WTC11 (cell line): ENCODE measurements at regions not wholly inside any gene's neighbourhood (a gene's known extent, or its start where the extent isn't known, plus 50 kb on each side); places are given as distances from the start of the nearest gene placed in this dataset.

Experiments used
- ATAC-seq: fragments of 200-7000 bp; cut with Tn5 transposase; 2 replicates; pipeline ENCODE4 v1.10.0; 2021; ENCODE audit warnings: mild to moderate bottlenecking, moderate library complexity
- CTCF ChIA-PET: fragments of 300-600 bp; sonication (Branson Sonifier 250); formaldehyde crosslinking; loops from one replicate; lab custom pipeline; 2021; ENCODE audit warnings: antibody characterized with exemption; lab: Charles Lee
- POLR2A ChIA-PET: fragments of 350-600 bp; sonication (Branson Sonifier 250); formaldehyde crosslinking; loops from one replicate; lab custom pipeline; 2021; ENCODE audit warnings: antibody characterized with exemption; lab: Charles Lee
- DNase-seq: peaks from one replicate; pipeline ENCODE4 v3.0.0; 2021; ENCODE audit warnings: low spot score
- H3K27ac Mint-ChIP-seq: 2 replicates; pipeline ENCODE4 v1.8.0; 2021; ENCODE audit warnings: mixed read lengths
- H3K27me3 Mint-ChIP-seq: 2 replicates; pipeline ENCODE4 v1.8.0; 2021; ENCODE audit warnings: low read depth, mild to moderate bottlenecking, moderate library complexity, mixed read lengths
- H3K36me3 Mint-ChIP-seq: 2 replicates; pipeline ENCODE4 v1.8.0; 2021; ENCODE audit warnings: mixed read lengths
- H3K4me1 Mint-ChIP-seq: 2 replicates; pipeline ENCODE4 v1.8.0; 2022; ENCODE audit warnings: mixed read lengths
- H3K4me3 Mint-ChIP-seq: 2 replicates; pipeline ENCODE4 v1.8.0; 2021; ENCODE audit warnings: mild to moderate bottlenecking, moderate library complexity, mixed read lengths
- H3K9me3 Mint-ChIP-seq: 2 replicates; pipeline ENCODE4 v1.8.0; 2021; ENCODE audit warnings: mixed read lengths
- ESRRA ChIP-seq: sonication (generic); formaldehyde crosslinking; IDR thresholded peaks from 2 replicates; pipeline ENCODE4 v1.8.1; 2022; ENCODE audit warnings: mild to moderate bottlenecking, missing genetic modification reagents, borderline replicate concordance
- FOXP1 ChIP-seq: sonication (generic); formaldehyde crosslinking; IDR thresholded peaks from 2 replicates; pipeline ENCODE4 v1.8.0; 2022; ENCODE audit warnings: missing genetic modification reagents, mild to moderate bottlenecking, moderate library complexity, borderline replicate concordance
- HMGA2 ChIP-seq: fragments of 250-450 bp; sonication (Bioruptor Pico); IDR thresholded peaks from 2 replicates; pipeline ENCODE4 v1.4.0; 2021; ENCODE audit warnings: mild to moderate bottlenecking, moderate library complexity
- NFATC4 ChIP-seq: fragments of 250-450 bp; sonication (Bioruptor Pico); IDR thresholded peaks from 2 replicates; pipeline ENCODE4 v1.9.0; 2021; ENCODE audit warnings: mild to moderate bottlenecking
- SMAD4 ChIP-seq: sonication (generic); formaldehyde crosslinking; IDR thresholded peaks from 2 replicates; pipeline ENCODE4 v1.8.0; 2022; ENCODE audit warnings: mild to moderate bottlenecking, missing genetic modification reagents
- TEAD1 ChIP-seq: sonication (generic); formaldehyde crosslinking; IDR thresholded peaks from 2 replicates; pipeline ENCODE4 v1.8.0; 2022; ENCODE audit warnings: mild to moderate bottlenecking, missing genetic modification reagents
- TP53 ChIP-seq: sonication (generic); formaldehyde crosslinking; IDR thresholded peaks from 2 replicates; pipeline ENCODE4 v1.8.1; 2023; ENCODE audit warnings: mild to moderate bottlenecking, missing genetic modification reagents
- TF ChIP-seq, protein P1 (sequence below): fragments of 250-450 bp; sonication (Bioruptor Pico); IDR thresholded peaks from 2 replicates; pipeline ENCODE4 v1.9.0; 2021; ENCODE audit warnings: mild to moderate bottlenecking
- TF ChIP-seq, protein P2 (sequence below): fragments of 250-450 bp; sonication (Bioruptor Pico); IDR thresholded peaks from 2 replicates; pipeline ENCODE4 v1.9.0; 2021; ENCODE audit warnings: mild to moderate bottlenecking
- TF ChIP-seq, protein P3 (sequence below): fragments of 250-450 bp; sonication (Bioruptor Pico); conservative IDR thresholded peaks from 2 replicates; pipeline ENCODE4 v1.9.0; 2021; ENCODE audit warnings: mild to moderate bottlenecking
- TF ChIP-seq, protein P4 (sequence below): sonication (generic); formaldehyde crosslinking; IDR thresholded peaks from 2 replicates; pipeline ENCODE4 v1.8.0; 2022; ENCODE audit warnings: mild to moderate bottlenecking, missing genetic modification reagents
- TF ChIP-seq, protein P5 (sequence below): sonication (generic); formaldehyde crosslinking; IDR thresholded peaks from 2 replicates; pipeline ENCODE4 v1.8.1; 2022; ENCODE audit warnings: missing genetic modification reagents, borderline replicate concordance

DNA sequence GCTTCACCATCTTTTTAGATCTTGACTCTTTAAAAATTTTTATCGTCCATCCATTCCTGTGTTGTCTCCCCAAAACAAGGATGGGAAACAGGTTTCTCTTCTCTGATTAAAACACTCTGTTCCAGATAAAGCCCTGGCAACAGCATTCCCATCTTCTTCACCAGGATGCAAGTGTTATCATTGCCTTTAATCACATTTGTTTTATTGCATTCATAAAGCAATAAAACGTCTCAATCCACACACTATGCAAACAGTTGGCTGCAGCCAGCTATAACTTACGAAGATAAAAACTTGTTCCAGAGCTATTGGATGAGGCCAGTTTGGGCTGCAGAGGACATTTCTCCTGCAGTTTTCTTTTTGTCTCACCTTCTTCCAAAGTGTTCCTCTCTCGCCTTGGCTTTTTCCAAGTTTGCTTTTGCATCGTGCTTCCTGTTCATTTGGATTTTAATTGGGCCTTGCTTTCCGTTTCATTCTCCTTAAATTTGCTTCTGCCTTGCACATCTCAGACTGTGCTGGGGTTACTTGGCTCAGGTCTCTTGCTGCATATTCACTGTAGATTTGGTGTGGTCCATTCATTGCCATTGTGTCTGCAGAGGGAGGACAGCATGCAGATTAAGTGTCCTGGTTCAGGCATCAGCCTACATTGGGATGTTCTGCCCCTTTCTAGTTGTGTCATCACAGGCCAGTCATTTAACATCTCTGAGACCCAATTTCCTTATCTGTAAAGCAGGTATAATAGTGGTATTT is 136.5 kb upstream of the LIFR start:
- H3K27ac Mint-ChIP-seq, result no peak overlapping the region
- H3K4me1 Mint-ChIP-seq, result peaks cover 16% of the 10 kb centered on the region
- DNase-seq, result no peak
- H3K4me3 Mint-ChIP-seq, result no peak overlapping the region
- ChIA-PET POLR2A (no interaction called here), CTCF (no interaction called here)
- H3K9me3 Mint-ChIP-seq, result peaks cover 34% of the 10 kb centered on the region
- no peaks in the 10 kb centered on the region for H3K27me3 Mint-ChIP-seq
- no peak for ATAC-seq
- no peak for TF ChIP-seq NFATC4
- TF ChIP-seq, protein P1, sequence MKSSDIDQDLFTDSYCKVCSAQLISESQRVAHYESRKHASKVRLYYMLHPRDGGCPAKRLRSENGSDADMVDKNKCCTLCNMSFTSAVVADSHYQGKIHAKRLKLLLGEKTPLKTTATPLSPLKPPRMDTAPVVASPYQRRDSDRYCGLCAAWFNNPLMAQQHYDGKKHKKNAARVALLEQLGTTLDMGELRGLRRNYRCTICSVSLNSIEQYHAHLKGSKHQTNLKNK (CRISPR knock-in tag), result no peak
- no peak for TF ChIP-seq FOXP1 (CRISPR knock-in tag)
- TF ChIP-seq TEAD1, result no peak
- TF ChIP-seq SMAD4 (CRISPR knock-in tag), result no peak
- TF ChIP-seq, protein P2, sequence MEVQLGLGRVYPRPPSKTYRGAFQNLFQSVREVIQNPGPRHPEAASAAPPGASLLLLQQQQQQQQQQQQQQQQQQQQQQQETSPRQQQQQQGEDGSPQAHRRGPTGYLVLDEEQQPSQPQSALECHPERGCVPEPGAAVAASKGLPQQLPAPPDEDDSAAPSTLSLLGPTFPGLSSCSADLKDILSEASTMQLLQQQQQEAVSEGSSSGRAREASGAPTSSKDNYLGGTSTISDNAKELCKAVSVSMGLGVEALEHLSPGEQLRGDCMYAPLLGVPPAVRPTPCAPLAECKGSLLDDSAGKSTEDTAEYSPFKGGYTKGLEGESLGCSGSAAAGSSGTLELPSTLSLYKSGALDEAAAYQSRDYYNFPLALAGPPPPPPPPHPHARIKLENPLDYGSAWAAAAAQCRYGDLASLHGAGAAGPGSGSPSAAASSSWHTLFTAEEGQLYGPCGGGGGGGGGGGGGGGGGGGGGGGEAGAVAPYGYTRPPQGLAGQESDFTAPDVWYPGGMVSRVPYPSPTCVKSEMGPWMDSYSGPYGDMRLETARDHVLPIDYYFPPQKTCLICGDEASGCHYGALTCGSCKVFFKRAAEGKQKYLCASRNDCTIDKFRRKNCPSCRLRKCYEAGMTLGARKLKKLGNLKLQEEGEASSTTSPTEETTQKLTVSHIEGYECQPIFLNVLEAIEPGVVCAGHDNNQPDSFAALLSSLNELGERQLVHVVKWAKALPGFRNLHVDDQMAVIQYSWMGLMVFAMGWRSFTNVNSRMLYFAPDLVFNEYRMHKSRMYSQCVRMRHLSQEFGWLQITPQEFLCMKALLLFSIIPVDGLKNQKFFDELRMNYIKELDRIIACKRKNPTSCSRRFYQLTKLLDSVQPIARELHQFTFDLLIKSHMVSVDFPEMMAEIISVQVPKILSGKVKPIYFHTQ (CRISPR knock-in tag), result no peak
- H3K36me3 Mint-ChIP-seq, result peaks cover 4% of the 10 kb centered on the region; the same call in 1 of the 2 replicates

DNA sequence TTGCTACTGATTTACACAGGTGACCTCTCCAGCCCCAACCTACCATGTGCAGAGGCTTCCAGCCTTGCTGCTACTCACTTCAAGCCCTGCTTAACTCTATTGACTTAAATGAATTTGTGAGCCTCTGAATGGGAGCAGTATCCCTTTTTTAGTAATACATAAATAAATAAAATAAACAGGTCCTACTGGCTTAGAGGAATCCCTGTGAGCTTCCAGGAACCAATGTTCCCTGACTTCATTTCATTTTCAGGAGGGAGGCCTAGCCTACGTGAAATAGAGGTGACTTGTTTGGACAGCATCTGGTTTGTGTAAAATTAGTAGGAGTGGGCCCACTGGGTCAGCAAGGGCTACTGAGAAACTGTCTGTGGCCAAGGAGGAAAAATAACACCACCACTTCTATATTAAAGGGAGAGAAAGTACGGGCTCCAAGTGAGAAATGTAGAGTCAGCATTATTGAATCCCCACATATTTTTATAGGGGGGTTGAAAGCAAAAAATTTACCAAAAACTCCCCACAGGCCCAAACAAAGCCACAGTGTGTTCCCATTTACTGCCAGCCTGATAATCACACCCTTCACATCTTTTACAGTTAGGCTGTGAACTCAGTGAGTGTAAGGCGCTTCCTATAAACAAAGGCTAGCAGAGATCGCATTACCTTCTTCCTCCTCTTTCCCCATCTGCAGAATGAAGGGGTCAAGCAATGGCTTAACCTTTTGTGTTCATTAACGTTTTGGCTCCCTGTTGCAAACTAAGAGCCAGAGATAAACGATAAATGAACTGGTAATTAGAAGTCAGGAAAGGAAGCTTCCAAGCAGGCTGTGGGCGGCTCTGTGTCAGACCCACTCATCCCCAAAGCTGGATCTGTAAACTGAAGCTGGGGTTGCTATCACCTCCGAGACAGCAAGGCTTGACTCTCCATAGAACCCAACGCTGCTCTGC is 138.8 kb upstream of the LIFR start:
- Mint-ChIP-seq H3K27me3 (peaks cover 2% of the 10 kb centered on the region; the same call in 1 of the 2 replicates), H3K9me3 (peaks cover 33% of the 10 kb centered on the region), H3K4me1 (peaks cover 16% of the 10 kb centered on the region), H3K36me3 (peaks cover 10% of the 10 kb centered on the region), H3K4me3 (no peak overlapping the region), H3K27ac (no peak overlapping the region)
- TF ChIP-seq, protein P3, sequence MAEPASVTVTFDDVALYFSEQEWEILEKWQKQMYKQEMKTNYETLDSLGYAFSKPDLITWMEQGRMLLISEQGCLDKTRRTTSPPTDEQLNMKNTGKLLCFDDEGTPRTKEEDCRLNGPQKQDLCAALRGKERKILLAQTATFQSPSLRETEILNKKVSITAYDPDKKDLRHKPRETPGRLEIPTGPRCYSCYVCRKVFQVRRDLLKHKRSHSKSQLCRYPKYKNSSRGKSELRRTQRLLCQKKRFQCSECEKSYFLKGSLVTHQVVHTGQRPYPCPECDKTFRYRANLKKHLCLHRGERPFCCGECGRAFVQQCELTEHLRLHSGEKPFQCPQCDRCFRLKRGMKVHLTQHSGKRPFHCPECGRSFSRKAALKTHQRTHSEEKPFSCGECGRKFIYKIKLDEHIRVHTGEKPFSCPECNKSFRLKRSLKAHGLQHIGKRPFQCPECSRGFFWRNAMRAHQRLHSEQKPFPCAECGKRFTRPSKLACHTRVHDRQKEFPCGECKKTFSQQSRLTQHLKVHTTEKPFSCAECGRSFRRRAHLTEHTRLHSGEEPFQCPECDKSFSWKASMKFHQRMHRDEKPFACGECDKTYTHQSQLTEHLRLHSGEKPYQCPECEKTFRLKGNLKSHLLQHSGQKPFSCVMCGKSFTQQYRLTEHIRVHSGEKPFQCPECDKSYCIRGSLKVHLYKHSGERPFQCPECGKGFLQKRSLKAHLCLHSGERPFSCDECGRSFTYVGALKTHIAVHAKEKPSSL (CRISPR knock-in tag), result no peak
- TF ChIP-seq ESRRA (CRISPR knock-in tag) (no peak), HMGA2 (no peak), TP53 (no peak)
- TF ChIP-seq, protein P4, sequence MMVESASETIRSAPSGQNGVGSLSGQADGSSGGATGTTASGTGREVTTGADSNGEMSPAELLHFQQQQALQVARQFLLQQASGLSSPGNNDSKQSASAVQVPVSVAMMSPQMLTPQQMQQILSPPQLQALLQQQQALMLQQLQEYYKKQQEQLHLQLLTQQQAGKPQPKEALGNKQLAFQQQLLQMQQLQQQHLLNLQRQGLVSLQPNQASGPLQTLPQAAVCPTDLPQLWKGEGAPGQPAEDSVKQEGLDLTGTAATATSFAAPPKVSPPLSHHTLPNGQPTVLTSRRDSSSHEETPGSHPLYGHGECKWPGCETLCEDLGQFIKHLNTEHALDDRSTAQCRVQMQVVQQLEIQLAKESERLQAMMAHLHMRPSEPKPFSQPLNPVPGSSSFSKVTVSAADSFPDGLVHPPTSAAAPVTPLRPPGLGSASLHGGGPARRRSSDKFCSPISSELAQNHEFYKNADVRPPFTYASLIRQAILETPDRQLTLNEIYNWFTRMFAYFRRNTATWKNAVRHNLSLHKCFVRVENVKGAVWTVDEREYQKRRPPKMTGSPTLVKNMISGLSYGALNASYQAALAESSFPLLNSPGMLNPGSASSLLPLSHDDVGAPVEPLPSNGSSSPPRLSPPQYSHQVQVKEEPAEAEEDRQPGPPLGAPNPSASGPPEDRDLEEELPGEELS (CRISPR knock-in tag), result no peak
- TF ChIP-seq, protein P5, sequence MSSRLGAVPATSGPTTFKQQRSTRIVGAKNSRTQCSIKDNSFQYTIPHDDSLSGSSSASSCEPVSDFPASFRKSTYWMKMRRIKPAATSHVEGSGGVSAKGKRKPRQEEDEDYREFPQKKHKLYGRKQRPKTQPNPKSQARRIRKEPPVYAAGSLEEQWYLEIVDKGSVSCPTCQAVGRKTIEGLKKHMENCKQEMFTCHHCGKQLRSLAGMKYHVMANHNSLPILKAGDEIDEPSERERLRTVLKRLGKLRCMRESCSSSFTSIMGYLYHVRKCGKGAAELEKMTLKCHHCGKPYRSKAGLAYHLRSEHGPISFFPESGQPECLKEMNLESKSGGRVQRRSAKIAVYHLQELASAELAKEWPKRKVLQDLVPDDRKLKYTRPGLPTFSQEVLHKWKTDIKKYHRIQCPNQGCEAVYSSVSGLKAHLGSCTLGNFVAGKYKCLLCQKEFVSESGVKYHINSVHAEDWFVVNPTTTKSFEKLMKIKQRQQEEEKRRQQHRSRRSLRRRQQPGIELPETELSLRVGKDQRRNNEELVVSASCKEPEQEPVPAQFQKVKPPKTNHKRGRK (CRISPR knock-in tag), result no peak
- POLR2A ChIA-PET, result no interaction called here
- DNase-seq, result no peak
- ATAC-seq, result peak; percentile 43; the same call in 1 of the 2 replicates
- CTCF ChIA-PET, result interaction anchor here (2.7 kb wide), 1 partner anchor 114 kb away, joined by 9 read pairs; no protein-coding TSS in a partner anchor
